B cell (primary cell): ENCODE measurements at regions not wholly inside any gene's neighbourhood (a gene's known extent, or its start where the extent isn't known, plus 50 kb on each side); places are given as distances from the start of the nearest gene placed in this dataset.
A peak's percentile ranks its signal among the peaks of the same experiment; 100 is the strongest.

ENCODE experiments used
- ATAC-seq: fragments of 200-7000 bp; cut with Tn5 transposase; one replicate; pipeline ENCODE4 v1.10.0; 2021; ENCODE audit warnings: low read depth, mild to moderate bottlenecking, moderate number of reproducible peaks, moderate library complexity
- CTCF ChIA-PET: fragments of 350-600 bp; sonication (Branson Sonifier 250); formaldehyde crosslinking; loops from one replicate; lab custom pipeline; 2021; ENCODE audit warnings: antibody characterized with exemption, inconsistent platforms; lab: Charles Lee
- POLR2A ChIA-PET: fragments of 350-600 bp; sonication (Branson Sonifier 250); formaldehyde crosslinking; loops from one replicate; lab custom pipeline; 2021; ENCODE audit warnings: antibody characterized with exemption; lab: Charles Lee
- DNase-seq: peaks from one replicate; pipeline ENCODE4 v3.0.0; 2013
- H2AFZ ChIP-seq: 2 replicates; pipeline ENCODE4 v1.6.1; 2012; ENCODE audit warnings: mild to moderate bottlenecking, low read depth, low read length; ENCODE audit not compliant: insufficient read depth, poor library complexity, severe bottlenecking
- H3K27ac ChIP-seq, 2 donors: 1 replicate in 1 of 2; 2 replicates in 1 of 2; pipeline ENCODE4 v1.5.1; 2012 to 2013; ENCODE audit warnings: low read length in 2 of 2, mild to moderate bottlenecking in 2 of 2, moderate library complexity in 1 of 2
- H3K27me3 ChIP-seq, 4 experiments: fragments of 200-600 bp in 1 of 4; sonication (generic) in 1 of 4; replicated peaks in 1 of 4; 1 replicate in 2 of 4; 2 replicates in 2 of 4; pipeline versions ENCODE4 v1.6.1 to v1.7.0; 2013 to 2016; ENCODE audit warnings: low read length in 3 of 4, mild to moderate bottlenecking in 2 of 4, mixed read lengths in 1 of 4, moderate library complexity in 1 of 4; ENCODE audit not compliant: insufficient read depth in 4 of 4, control insufficient read depth in 3 of 4; ENCODE audit errors: control extremely low read depth in 1 of 4
- H3K36me3 ChIP-seq, 2 experiments: replicated peaks in 1 of 2; 1 replicate in 1 of 2; 2 replicates in 1 of 2; pipeline versions ENCODE4 v1.6.1 to v1.7.1; 2013; ENCODE audit warnings: low read length in 1 of 2; ENCODE audit not compliant: insufficient read depth in 2 of 2, control insufficient read depth in 1 of 2; ENCODE audit errors: control extremely low read depth in 1 of 2, extremely low read depth in 1 of 2
- H3K4me1 ChIP-seq, 2 donors: fragments of 200-600 bp in 1 of 2; sonication (generic) in 1 of 2; 1 replicate in 1 of 2; 2 replicates in 1 of 2; pipeline versions ENCODE4 v1.5.1 to v1.6.1; 2013 to 2017; ENCODE audit warnings: low read length in 2 of 2; ENCODE audit not compliant: control insufficient read depth in 2 of 2, insufficient read depth in 2 of 2
- H3K4me2 ChIP-seq: replicated peaks from 2 replicates; pipeline ENCODE3; 2012; ENCODE audit warnings: mild to moderate bottlenecking, low read depth, low read length; ENCODE audit not compliant: poor library complexity, severe bottlenecking
- H3K4me3 ChIP-seq, 5 experiments: fragments of 200-600 bp in 1 of 5; sonication (generic) in 1 of 5; 1 replicate in 3 of 5; 2 replicates in 2 of 5; pipeline versions ENCODE4 v1.5.1 to v1.7.0; 2011 to 2016; ENCODE audit warnings: low read length in 4 of 5, mild to moderate bottlenecking in 4 of 5, low read depth in 2 of 5, control low read depth in 1 of 5, moderate library complexity in 1 of 5; ENCODE audit not compliant: insufficient read depth in 1 of 5; ENCODE audit errors: control extremely low read depth in 1 of 5, extremely low read depth in 1 of 5
- H3K79me2 ChIP-seq: fragments of 200-600 bp; sonication (generic); one replicate; pipeline ENCODE4 v1.6.0; 2016; ENCODE audit warnings: low read length; ENCODE audit not compliant: control insufficient read depth, insufficient read depth
- H3K9ac ChIP-seq: fragments of 200-600 bp; sonication (generic); 2 replicates; pipeline ENCODE4 v1.6.1; 2017; ENCODE audit warnings: mild to moderate bottlenecking, low read length, moderate library complexity
- H3K9me3 ChIP-seq, 3 donors: one replicate each; pipeline versions ENCODE4 v1.6.1 to v1.7.1; 2013; ENCODE audit warnings: low read length in 2 of 3; ENCODE audit not compliant: control insufficient read depth in 2 of 3, insufficient read depth in 1 of 3; ENCODE audit errors: control extremely low read depth in 1 of 3
- H4K20me1 ChIP-seq: 2 replicates; pipeline ENCODE4 v1.6.0; 2012; ENCODE audit warnings: mild to moderate bottlenecking, low read length; ENCODE audit not compliant: insufficient read depth, control insufficient read depth, poor library complexity, severe bottlenecking
- H3K27ac Mint-ChIP-seq: one replicate; pipeline ENCODE4 v1.8.0; 2021; ENCODE audit warnings: mixed read lengths
- H3K27me3 Mint-ChIP-seq: one replicate; pipeline ENCODE4 v1.8.0; 2021; ENCODE audit warnings: mixed read lengths
- H3K4me1 Mint-ChIP-seq: one replicate; pipeline ENCODE4 v1.8.0; 2021; ENCODE audit warnings: mixed read lengths
- H3K4me3 Mint-ChIP-seq: one replicate; pipeline ENCODE4 v1.8.0; 2021; ENCODE audit warnings: mixed read lengths
- H3K9me3 Mint-ChIP-seq: one replicate; pipeline ENCODE4 v1.8.0; 2022; ENCODE audit warnings: mixed read lengths; ENCODE audit not compliant: insufficient read depth
- EZH2 ChIP-seq: IDR thresholded peaks from 2 replicates; pipeline ENCODE4 v1.6.1; 2012; ENCODE audit warnings: borderline replicate concordance, low read depth, mild to moderate bottlenecking, moderate library complexity, low read length; ENCODE audit not compliant: insufficient read depth, poor library complexity, severe bottlenecking
- WGBS: methylation state at CpG from one replicate; pipeline ENCODE4 v1.1.5; 2013; ENCODE audit warnings: missing lambda C conversion rate; ENCODE audit not compliant: insufficient coverage; 5-methylcytosine and 5-hydroxymethylcytosine counted together
- intact Hi-C: fragments of 100-400 bp; cut with micrococcal nuclease; formaldehyde crosslinking; loops from one replicate; pipeline ENCODE4 v1.10.0; 2022
- TF ChIP-seq, protein P1 (sequence below): fragments of 200-600 bp; IDR thresholded peaks from one replicate; pipeline ENCODE4 v1.8.0; 2022; ENCODE audit warnings: antibody characterized with exemption, mild to moderate bottlenecking

DNA sequence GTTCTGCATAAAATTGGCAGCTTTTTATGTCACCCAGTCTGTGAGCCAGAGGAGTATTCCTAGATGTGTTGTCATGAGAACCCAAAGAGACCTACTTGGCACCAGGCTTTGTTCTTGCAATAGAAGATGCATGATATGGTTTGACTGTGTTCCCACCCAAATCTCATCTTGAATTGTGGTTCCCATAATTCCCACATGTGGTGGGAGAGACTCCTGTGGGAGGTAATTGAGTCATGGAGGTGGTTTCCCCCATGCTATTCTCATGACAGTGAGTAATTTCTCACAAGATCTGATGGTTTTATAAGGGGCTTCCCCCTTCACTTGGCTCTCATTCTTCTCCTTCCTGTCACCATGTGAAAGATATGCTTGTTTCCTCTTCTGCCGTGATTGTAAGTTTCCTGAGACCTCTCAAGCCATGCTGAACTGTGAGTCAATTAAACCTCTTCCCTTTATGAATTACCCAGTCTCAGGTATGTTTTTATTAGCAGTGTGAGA is 572.0 kb upstream of the ATP2B1 start:
- H3K9me3 Mint-ChIP-seq = peaks cover 4% of the 10 kb centered on the region
- ATAC-seq (no peak), DNase-seq (peak; percentile 50)
- POLR2A ChIA-PET = no interaction called here
- no peak overlapping the region for H3K9ac ChIP-seq
- CTCF ChIA-PET = no interaction called here
- no peaks in the 10 kb centered on the region for H3K36me3 ChIP-seq
- no peak overlapping the region for H3K4me2 ChIP-seq
- no peaks in the 10 kb centered on the region for H3K79me2 ChIP-seq
- no peak overlapping the region for H2AFZ ChIP-seq
- H3K27me3 ChIP-seq = no peaks in the 10 kb centered on the region
- H4K20me1 ChIP-seq = no peaks in the 10 kb centered on the region
- H3K4me3 Mint-ChIP-seq = no peak overlapping the region
- WGBS = no CpG with 5 or more reads among the region's 1 CpG
- H3K4me1 ChIP-seq = peaks cover 0 to 3% of the 10 kb centered on the region in 2 donors
- intact Hi-C loops = no loop called here
- H3K4me3 ChIP-seq = no peak overlapping the region
- H3K27ac Mint-ChIP-seq = no peak overlapping the region
- peaks cover 0 to 16% (median 9%) of the 10 kb centered on the region in 3 donors for H3K9me3 ChIP-seq
- no peaks in the 10 kb centered on the region for H3K27me3 Mint-ChIP-seq
- no peak for TF ChIP-seq EZH2
- TF ChIP-seq, protein P1, sequence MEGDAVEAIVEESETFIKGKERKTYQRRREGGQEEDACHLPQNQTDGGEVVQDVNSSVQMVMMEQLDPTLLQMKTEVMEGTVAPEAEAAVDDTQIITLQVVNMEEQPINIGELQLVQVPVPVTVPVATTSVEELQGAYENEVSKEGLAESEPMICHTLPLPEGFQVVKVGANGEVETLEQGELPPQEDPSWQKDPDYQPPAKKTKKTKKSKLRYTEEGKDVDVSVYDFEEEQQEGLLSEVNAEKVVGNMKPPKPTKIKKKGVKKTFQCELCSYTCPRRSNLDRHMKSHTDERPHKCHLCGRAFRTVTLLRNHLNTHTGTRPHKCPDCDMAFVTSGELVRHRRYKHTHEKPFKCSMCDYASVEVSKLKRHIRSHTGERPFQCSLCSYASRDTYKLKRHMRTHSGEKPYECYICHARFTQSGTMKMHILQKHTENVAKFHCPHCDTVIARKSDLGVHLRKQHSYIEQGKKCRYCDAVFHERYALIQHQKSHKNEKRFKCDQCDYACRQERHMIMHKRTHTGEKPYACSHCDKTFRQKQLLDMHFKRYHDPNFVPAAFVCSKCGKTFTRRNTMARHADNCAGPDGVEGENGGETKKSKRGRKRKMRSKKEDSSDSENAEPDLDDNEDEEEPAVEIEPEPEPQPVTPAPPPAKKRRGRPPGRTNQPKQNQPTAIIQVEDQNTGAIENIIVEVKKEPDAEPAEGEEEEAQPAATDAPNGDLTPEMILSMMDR = no peak
- H3K27ac ChIP-seq = peak overlapping the region in 1 of 2 donors; percentile 33
- H3K4me1 Mint-ChIP-seq = no peaks in the 10 kb centered on the region

- WGBS = no CpG with 5 or more reads among the region's 1 CpG
These were observed 571.4 kb upstream of the ATP2B1 start for GRCh38 chr12:90280033-90280432.

More at GRCh38 chr12:90280033-90280432, 571.4 kb upstream of the ATP2B1 start:
- Histone ChIP-seq H2AFZ (no peak overlapping the region), H3K27ac (no peak overlapping the region), H3K9me3 (peaks cover 0 to 16% (median 9%) of the 10 kb centered on the region in 3 donors), H3K4me1 (peaks cover 0 to 3% of the 10 kb centered on the region in 2 donors), H3K36me3 (no peaks in the 10 kb centered on the region), H3K9ac (no peak overlapping the region), H3K27me3 (no peaks in the 10 kb centered on the region), H3K4me2 (no peak overlapping the region), H4K20me1 (no peaks in the 10 kb centered on the region), H3K79me2 (no peaks in the 10 kb centered on the region), H3K4me3 (no peak overlapping the region)
- DNase-seq (no peak), ATAC-seq (no peak)
- CTCF ChIA-PET = no interaction called here
- TF ChIP-seq, protein P1 = no peak
- TF ChIP-seq EZH2 = no peak
- H3K9me3 Mint-ChIP-seq = peaks cover 4% of the 10 kb centered on the region
- POLR2A ChIA-PET = no interaction called here
- no peak overlapping the region for H3K4me3 Mint-ChIP-seq
- no peaks in the 10 kb centered on the region for H3K27me3 Mint-ChIP-seq
- intact Hi-C loops = no loop called here
- H3K27ac Mint-ChIP-seq = no peak overlapping the region
- H3K4me1 Mint-ChIP-seq = no peaks in the 10 kb centered on the region
